Stomach (tissue), 8 donors: ENCODE measurements at regions not wholly inside any gene's neighbourhood (a gene's known extent, or its start where the extent isn't known, plus 50 kb on each side); places are given as distances from the start of the nearest gene placed in this dataset.

Experiments
- DNase-seq, 2 donors: peaks; one replicate each; pipeline versions ENCODE4 v3.0.0 to v3.0.0-alpha.2; 2013 to 2019
- H3K27ac ChIP-seq, 5 donors: fragments of 200-600 bp in 4 of 5; sonication (generic) in 4 of 5; one replicate each; pipeline ENCODE4 v1.5.1; 2013 to 2019; ENCODE audit warnings: mild to moderate bottlenecking in 1 of 5, moderate library complexity in 1 of 5
- H3K27me3 ChIP-seq, 3 donors: fragments of 200-600 bp; sonication (generic); one replicate each; pipeline ENCODE4 v1.5.1; 2017 to 2019; ENCODE audit warnings: mixed run types in 1 of 3
- H3K36me3 ChIP-seq, 4 donors: fragments of 200-600 bp; sonication (generic); 1 replicate in 3 of 4; 2 replicates in 1 of 4; pipeline ENCODE4 v1.5.1; 2016 to 2019
- H3K4me1 ChIP-seq, 4 donors: fragments of 200-600 bp; sonication (generic); one replicate each; pipeline ENCODE4 v1.5.1; 2016 to 2019
- H3K4me3 ChIP-seq, 4 donors: fragments of 200-600 bp; sonication (generic) in 3 of 4; one replicate each; pipeline ENCODE4 v1.5.1; 2016 to 2019; ENCODE audit warnings: mild to moderate bottlenecking in 1 of 4
- H3K9me3 ChIP-seq, 4 donors: fragments of 200-600 bp; sonication (generic); one replicate each; pipeline ENCODE4 v1.5.1; 2016 to 2019
- CTCF ChIP-seq, 7 experiments: fragments of 450-650 bp in 4 of 7; fragments of 200-600 bp in 3 of 7; sonication (generic) in 3 of 7; IDR thresholded peaks; one replicate each; pipeline ENCODE4 v1.5.1; 2016 to 2019; ENCODE audit warnings: antibody characterized with exemption in 7 of 7, control low read depth in 2 of 7, mild to moderate bottlenecking in 1 of 7
- EP300 ChIP-seq: sonication (generic); formaldehyde crosslinking; IDR thresholded peaks from one replicate; pipeline ENCODE4 v1.6.1; 2017; ENCODE audit warnings: antibody characterized with exemption
- POLR2A ChIP-seq, 4 donors: fragments of 450-650 bp; IDR thresholded peaks; one replicate each; pipeline ENCODE4 v1.6.1; 2016; ENCODE audit warnings: antibody characterized with exemption in 4 of 4, control low read depth in 2 of 4, mild to moderate bottlenecking in 1 of 4, moderate library complexity in 1 of 4
- POLR2AphosphoS5 ChIP-seq, 3 donors: sonication (generic); formaldehyde crosslinking; IDR thresholded peaks; one replicate each; pipeline ENCODE4 v1.6.1; 2016; ENCODE audit warnings: antibody characterized with exemption in 3 of 3
- WGBS, 5 donors: extraction: QIAGEN DNeasy Blood & Tissue Kit in 3 of 5; methylation state at CpG; one replicate each; pipeline versions ENCODE4 v1.1.5 to v1.1.7; 2013 to 2018; 5-methylcytosine and 5-hydroxymethylcytosine counted together
- intact Hi-C: fragments of 100-400 bp; cut with DNase I; formaldehyde crosslinking; loops from one replicate; pipeline ENCODE4 v1.15.1; 2023; ENCODE audit warnings: low total_unique reads
- donor health status: healthy with polysubstance abuse.
- donor health status: Bipolar disorder and iron deficiency.
- donor health status: healthy.

GRCh38 chr15:81915990-81916389, 129.8 kb downstream of the MEX3B start:
- Histone ChIP-seq H3K36me3 (no peaks in the 10 kb centered on the region), H3K4me3 (no peak overlapping the region), H3K9me3 (peaks cover 0 to 41% (median 27%) of the 10 kb centered on the region in 4 donors), H3K4me1 (peaks cover 0 to 14% (median 0%) of the 10 kb centered on the region in 4 donors), H3K27ac (no peak overlapping the region), H3K27me3 (no peaks in the 10 kb centered on the region)
- DNase-seq, result no peak
- WGBS, 5 donors, result 75 to 80% (median 78%) methylated on average over 5 of the region's 5 CpGs
- TF ChIP-seq CTCF (IDR thresholded peaks at IDR 0.05) (no peak), EP300 (no peak), POLR2AphosphoS5 (IDR thresholded peaks at IDR 0.05) (no peak), POLR2A (IDR thresholded peaks at IDR 0.05) (no peak)
- intact Hi-C loops, result no loop called here

DNA sequence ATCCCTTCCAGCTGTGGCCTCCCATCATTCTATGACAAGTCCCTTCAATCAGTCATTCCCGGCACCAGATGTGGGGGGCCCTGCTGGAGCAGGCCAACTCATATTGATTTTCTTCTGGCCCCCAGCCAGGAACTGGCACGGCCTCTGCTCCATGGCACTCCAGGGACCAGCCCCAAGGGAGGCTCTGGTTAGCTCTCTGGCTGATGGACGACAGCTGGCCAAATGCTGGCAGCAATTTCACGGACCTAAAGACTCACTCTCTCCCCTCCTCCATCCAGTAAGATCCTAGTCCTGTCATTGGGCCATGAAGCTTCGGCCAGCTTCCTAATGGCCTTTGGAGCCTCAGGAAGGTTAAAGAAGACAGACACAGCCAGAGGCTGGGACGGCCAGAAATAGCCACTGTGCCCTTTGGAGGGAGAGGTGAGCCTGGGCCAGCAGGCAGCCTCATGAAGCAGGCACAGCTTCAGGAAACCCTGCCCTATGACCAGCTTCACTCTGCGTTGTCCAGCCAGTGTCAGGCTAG, 131.0 kb downstream of the MEX3B start:
- Histone ChIP-seq H3K27ac (no peak overlapping the region), H3K4me3 (no peak overlapping the region), H3K4me1 (peaks cover 0 to 17% (median 0%) of the 10 kb centered on the region in 4 donors), H3K9me3 (peaks cover 0 to 29% (median 22%) of the 10 kb centered on the region in 4 donors), H3K36me3 (no peaks in the 10 kb centered on the region), H3K27me3 (no peaks in the 10 kb centered on the region)
- DNase-seq, result peak in 1 of 2 donors; percentile 58
- intact Hi-C loops, result no loop called here
- WGBS, 5 donors, result 39 to 66% (median 50%) methylated on average over 7 of the region's 7 CpGs
- no peak for TF ChIP-seq CTCF (IDR thresholded peaks at IDR 0.05)
- no peak for TF ChIP-seq EP300
- no peak for TF ChIP-seq POLR2AphosphoS5 (IDR thresholded peaks at IDR 0.05)
- TF ChIP-seq POLR2A (IDR thresholded peaks at IDR 0.05), result no peak

- no peaks in the 10 kb centered on the region for H3K36me3 ChIP-seq
- peaks cover 0 to 17% (median 0%) of the 10 kb centered on the region in 4 donors for H3K4me1 ChIP-seq
- no peaks in the 10 kb centered on the region for H3K27me3 ChIP-seq
- H3K27ac ChIP-seq, result no peak overlapping the region
- intact Hi-C loops, result no loop called here
- peaks cover 0 to 25% (median 18%) of the 10 kb centered on the region in 4 donors for H3K9me3 ChIP-seq
- TF ChIP-seq EP300 (no peak), POLR2AphosphoS5 (IDR thresholded peaks at IDR 0.05) (no peak), CTCF (IDR thresholded peaks at IDR 0.05) (no peak), POLR2A (IDR thresholded peaks at IDR 0.05) (no peak)
- WGBS, 5 donors, result 72 to 93% (median 83%) methylated on average over 3 of the region's 3 CpGs
- no peak overlapping the region for H3K4me3 ChIP-seq
- no peak for DNase-seq
Observed at GRCh38 chr15:81914333-81914732, 131.5 kb downstream of the MEX3B start.

DNA sequence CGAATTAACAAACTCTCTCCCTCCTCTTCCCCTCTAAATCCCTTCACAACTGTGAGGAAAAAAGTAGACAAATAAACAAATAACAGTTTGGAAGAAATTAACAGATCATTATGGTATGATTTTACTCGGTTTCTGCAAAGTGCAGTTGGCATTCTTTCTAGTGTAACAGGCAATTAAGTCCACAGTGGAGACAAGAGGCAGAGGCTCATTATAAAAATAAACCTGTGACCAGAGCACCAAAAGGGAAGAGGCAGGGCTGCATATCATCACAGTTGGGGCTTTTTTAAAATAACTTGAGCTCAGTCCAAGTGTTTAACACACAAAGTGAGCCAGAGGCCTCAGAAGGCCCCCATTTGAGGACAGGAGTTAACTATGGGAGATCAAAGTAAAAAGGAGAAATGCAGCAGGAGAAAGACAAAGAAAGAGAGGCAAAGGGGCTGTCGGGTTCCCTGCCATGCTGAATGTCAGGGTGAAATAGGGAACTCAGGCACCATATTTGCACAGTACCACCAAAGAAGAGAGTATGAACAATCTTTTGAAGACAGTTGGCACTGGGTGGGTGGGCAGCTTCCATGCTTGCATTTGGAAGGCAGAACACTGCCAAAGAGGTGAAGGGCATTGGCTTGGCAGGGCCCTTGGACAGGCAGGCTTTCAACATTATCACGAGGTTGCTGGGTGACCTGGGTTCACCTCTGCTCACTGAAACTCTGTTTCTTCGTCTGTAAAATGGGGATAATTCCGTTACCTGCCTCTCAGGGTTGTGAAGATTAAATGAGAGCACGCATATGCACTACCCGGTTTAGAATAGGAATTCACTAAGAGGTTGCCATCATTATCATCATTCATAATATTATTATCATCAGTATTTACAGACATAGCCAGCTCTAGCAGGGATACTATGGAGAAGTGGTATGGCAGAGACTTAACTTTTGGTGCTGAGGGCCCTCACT, 134.5 kb downstream of the MEX3B start:
- no peak overlapping the region for H3K4me3 ChIP-seq
- H3K27ac ChIP-seq, result no peak overlapping the region
- 56 to 71% (median 64%) methylated on average over 8 of the region's 8 CpGs for WGBS, 5 donors
- H3K4me1 ChIP-seq, result peaks cover 0 to 17% (median 0%) of the 10 kb centered on the region in 4 donors
- no peaks in the 10 kb centered on the region for H3K27me3 ChIP-seq
- TF ChIP-seq EP300, result no peak
- TF ChIP-seq POLR2A (IDR thresholded peaks at IDR 0.05), result no peak
- TF ChIP-seq CTCF (IDR thresholded peaks at IDR 0.05), result no peak
- no peak for TF ChIP-seq POLR2AphosphoS5 (IDR thresholded peaks at IDR 0.05)
- no peaks in the 10 kb centered on the region for H3K9me3 ChIP-seq
- H3K36me3 ChIP-seq, result no peaks in the 10 kb centered on the region
- intact Hi-C loops, result no loop called here
- DNase-seq, result peak in 1 of 2 donors; percentile 32
